ENCODE measurements at regions not wholly inside any gene's neighbourhood (a gene's known extent, or its start where the extent isn't known, plus 50 kb on each side); places are given as distances from the start of the nearest gene placed in this dataset.
A peak's percentile ranks its signal among the peaks of the same experiment; 100 is the strongest.

- no peak for DNase-seq
Measured at GRCh38 chr16:82488460-82488859, 138.3 kb upstream of the CDH13 start.

DNA sequence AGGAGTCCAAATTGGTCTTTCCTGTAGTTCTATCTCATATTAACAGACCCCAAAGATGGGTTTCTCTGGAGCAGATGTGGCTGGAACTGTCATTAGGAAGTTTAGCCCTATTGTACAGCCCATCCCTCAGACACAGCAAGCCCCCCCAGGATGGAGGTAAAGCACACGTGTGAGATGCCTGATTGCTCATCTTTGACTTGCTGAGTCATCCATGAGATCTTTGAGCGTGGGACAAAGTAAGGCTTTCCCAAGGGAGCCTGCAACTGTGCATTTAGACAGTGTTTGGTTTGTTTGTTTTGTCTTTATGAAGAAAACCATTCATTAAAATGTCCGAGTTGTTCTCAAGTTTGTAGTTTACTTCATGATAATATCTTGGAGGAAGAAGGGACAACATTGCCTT, 145.3 kb upstream of the CDH13 start:
- DNase-seq: no peak

- DNase-seq: no peak
Measured at GRCh38 chr16:82476786-82477185, 150.0 kb upstream of the CDH13 start.

GRCh38 chr16:82470620-82471152, 156.1 kb upstream of the CDH13 start:
- no peak for DNase-seq

- no peak for DNase-seq
Measured at GRCh38 chr16:82470016-82470415, 156.8 kb upstream of the CDH13 start.

- no peak for DNase-seq
Measured at GRCh38 chr16:82464187-82464586, 162.6 kb upstream of the CDH13 start.

GRCh38 chr16:82460766-82461165, 166.0 kb upstream of the CDH13 start:
- no peak for DNase-seq

DNA sequence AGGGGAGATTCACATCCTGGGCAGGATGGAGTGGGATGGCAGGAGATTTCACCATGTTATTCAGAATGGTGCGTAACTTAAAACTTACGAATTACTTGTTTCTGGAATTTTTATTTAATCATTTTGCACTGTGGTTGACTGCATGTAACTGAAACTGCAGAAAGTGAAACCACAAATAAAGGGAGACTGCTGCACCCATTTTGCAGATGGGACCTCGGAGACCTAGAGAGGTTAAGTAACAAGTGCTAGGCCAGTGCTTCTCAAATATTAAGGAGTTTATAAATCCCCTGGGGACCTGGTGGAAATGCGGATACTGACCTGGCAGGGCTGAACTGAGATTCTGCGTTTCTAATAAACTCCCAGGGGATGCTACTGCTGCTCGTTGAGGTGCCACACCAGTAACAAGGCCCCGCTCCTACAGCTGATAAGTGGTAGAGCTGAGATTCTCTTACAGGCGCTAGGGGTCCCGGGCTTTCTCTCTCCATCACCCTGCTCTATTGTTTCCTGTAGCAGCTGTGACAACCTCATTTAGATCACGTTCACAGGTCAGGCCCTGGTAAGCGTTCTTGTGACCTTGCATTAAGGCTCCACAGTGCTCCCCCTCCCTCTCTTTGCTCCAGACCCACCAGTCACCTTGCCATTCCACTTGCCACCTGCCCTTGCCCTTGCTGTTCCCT, 167.1 kb upstream of the CDH13 start:
- no peak for DNase-seq

DNA sequence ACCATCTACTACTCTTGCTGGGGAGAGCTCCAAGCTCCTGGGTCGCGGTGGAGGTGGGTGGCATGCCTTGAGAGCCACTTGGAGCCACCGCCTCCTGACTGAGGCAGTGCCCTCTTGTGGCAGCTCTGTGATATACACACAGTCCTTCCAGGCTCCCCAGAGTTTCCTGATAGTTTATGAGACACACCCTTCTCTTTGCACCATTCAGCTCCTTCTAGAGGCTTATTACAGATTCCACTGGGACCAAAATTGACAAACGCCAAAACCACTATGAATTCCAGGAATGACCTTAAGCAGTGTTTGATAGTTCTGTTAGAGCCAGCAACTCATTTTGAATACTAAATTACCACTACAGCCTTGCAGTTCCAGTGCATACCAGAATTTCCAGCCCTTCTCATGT, 170.1 kb upstream of the CDH13 start:
- DNase-seq: peak; percentile 12

GRCh38 chr16:82454566-82454965, 172.2 kb upstream of the CDH13 start:
- no peak for DNase-seq

GRCh38 chr16:82454152-82454551, 172.6 kb upstream of the CDH13 start:
- no peak for DNase-seq

GRCh38 chr16:82452004-82452756, 174.6 kb upstream of the CDH13 start:
- no peak for DNase-seq

- no peak for DNase-seq
Measured at GRCh38 chr16:82451449-82451848, 175.3 kb upstream of the CDH13 start.

- no peak for DNase-seq
Measured at GRCh38 chr16:82440336-82440735, 186.4 kb upstream of the CDH13 start.

GRCh38 chr16:82439678-82440293, 187.0 kb upstream of the CDH13 start:
- no peak for DNase-seq

DNA sequence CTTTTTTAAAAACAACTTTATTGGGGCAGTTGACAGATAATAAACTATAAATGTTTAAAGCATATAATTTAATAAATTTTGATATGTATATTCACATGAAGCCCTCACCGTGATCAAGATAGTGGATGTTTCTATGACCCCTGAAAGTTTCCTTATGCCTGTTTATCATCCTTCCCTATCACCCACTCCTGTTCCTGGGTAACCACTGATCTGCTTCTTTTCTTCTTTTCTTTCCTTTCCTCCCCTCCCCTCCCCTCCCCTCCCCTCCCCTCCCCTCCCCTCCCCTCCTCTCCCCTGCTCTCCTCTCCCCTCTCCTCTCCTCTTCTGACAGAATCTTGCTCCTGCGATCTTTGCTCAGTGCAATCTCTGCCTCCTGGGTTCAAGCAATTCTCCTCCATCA, 193.7 kb upstream of the CDH13 start:
- DNase-seq: no peak

GRCh38 chr16:82432261-82432660, 194.5 kb upstream of the CDH13 start:
- DNase-seq: no peak

- DNase-seq: no peak
Measured at GRCh38 chr16:82425661-82426060, 201.1 kb upstream of the CDH13 start.

- no peak for DNase-seq
Measured at GRCh38 chr16:82421851-82422250, 204.9 kb upstream of the CDH13 start.

DNA sequence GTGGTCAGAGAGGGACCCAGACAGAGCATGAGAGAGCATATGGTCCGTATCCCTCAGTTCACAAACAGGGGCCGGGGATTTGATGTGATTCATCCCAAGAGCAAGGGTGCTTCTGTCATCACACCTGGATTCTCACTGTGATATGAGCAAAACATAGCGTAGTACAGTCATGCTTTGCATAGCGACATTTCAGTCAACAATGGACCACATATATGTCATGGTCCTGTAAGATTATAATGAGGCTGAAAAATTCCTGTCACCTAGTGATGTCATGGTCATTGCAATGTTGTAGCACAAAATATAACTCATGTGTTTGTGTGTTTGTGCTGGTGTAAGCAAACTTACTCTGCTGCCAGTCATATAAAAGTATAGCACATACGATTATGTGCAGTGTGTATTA, 207.4 kb upstream of the CDH13 start:
- DNase-seq: no peak

GRCh38 chr16:82414476-82414875, 212.3 kb upstream of the CDH13 start:
- no peak for DNase-seq

DNA sequence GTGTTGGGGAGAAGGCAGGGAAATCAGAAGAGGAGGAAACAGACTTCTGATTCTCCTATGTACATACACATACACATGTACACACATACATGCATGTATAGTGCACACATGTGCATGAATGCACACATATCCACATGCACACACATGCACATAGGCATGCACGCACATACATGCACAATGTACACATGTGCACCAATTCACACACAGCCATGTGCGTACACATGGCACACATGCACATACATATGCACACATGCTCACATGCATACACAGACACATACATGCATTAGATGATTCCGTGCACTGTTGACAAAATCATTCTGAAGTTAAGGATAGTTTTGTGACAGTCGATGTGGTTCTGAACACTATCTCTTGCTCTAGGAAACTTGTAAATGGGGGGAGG, 214.0 kb upstream of the CDH13 start:
- no peak for DNase-seq

DNA sequence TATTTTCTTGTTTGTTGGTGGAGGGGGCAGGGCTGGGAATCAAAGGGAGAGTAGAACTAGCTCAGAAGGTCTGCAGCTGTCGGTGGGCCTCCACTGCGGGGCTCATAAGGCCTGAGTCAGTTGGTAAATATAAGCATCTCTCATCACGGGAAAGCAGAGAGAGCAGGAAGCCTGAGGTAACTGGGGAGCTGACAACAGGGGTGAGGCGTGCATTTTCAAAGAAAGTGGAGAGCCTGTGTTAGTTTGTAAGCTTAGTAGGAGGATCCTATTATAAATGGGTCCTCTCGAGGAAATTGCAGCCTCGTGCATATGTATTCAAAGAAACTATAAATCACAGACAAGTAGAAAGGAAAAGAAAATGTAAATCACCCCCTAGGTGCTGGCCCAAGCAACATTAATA, 221.0 kb upstream of the CDH13 start:
- no peak for DNase-seq

All from NK-92 treated with Interleukin-12 subunit alpha and Interleukin-12 subunit beta, amount 100 ng/mL, for 24 hours (cell line).